DMS114 treated with DMSO at 0.1 percent for 48 hours (cell line): ENCODE measurements at regions not wholly inside any gene's neighbourhood (a gene's known extent, or its start where the extent isn't known, plus 50 kb on each side); places are given as distances from the start of the nearest gene placed in this dataset.
"Not testable (repeated sequence)": the region's sequence is repeated elsewhere in the genome, so short reads cannot be mapped to it uniquely, and the experiment has no call there.

Experiments used
- DNase-seq: peaks from one replicate; lab custom pipeline; 2025; ENCODE audit not compliant: unreplicated experiment; lab: John Stamatoyannopoulos, UW

DNA sequence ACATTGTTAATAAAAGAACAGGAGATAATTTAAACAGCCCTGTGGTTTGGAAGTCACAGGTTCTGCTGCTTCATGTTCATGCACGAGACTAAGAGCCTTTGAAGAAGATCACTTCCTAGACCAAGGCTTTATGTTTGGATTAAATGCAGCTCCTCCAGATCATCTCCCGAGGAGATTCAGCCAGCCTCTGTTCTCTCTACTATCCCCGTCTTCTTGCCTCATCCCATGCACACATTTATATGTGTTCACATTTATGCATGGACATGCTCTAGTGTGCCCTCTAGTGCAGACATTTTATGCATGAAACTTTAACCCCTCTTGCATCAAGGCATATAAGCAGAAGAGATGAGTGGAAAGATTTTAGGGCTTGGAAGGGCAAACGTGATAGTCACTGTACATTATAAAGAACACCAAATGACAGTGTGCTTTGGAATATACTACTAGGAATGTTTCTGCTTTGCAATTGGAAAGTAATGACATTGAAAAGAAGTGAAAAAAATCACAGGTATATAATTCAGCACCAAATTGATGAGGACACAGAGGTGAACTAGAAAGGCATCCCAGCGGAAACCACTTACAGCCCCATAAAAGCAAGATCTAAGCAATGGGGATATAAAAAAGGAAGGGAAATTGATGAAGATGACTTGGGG lies 271.5 kb upstream of the PLGLB2 start:
- not testable (repeated sequence) for DNase-seq

DNA sequence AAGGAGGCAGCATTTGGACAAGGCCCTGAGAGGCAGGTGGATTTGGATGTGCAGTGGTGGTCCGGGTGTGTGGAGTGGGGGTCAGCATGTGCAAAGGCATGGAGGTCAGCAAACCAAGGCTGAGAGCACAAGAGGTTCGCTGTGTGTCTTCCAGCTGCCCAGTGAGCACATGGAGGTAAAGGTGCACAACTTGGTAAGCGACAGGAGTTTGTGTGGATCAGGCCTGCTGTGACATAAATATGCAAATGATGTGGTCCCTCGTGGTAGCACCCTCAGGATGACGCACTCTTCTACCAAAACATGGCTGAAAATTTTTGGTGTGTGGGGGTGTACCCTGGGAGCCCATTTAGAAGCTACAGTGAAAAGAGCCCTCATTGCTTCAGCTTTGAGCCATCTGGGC lies 271.0 kb upstream of the PLGLB2 start:
- not testable (repeated sequence) for DNase-seq

DNA sequence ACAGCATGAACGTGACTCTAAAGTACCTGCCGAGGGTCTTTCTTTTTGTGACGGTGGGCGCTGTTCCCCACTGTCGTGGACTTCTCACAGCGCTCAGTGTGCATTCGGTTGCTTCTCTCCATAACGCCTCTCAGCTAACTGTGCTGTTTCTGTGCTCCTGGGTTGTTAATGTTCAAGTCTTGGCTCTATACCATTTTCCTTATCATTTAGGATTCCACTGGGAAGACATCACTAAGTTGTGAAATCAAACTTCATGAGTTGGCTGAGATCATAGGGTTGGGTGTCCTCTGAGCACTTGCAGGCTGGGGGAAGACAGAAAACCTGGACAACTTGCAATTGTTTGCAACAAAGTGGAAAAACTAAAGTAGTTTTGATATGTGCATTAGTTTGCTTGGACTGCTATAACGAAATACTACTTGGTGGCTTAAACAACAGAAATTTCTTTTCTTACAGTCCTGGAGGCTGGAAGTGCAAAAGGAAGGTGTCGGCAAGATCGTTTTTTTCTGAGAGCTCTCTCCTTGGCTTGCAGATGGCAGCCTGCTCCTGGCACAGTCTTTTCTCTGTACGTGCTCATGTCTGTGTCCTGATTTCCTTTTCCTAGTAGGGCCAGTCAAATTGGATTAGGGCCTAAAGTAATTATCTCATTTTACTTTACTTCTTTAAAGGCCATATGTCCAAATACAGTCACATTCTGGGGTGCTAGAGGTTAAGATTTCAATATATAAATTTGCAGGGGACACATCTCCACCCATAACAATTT lies 270.0 kb upstream of the PLGLB2 start:
- not testable (repeated sequence) for DNase-seq

DNA sequence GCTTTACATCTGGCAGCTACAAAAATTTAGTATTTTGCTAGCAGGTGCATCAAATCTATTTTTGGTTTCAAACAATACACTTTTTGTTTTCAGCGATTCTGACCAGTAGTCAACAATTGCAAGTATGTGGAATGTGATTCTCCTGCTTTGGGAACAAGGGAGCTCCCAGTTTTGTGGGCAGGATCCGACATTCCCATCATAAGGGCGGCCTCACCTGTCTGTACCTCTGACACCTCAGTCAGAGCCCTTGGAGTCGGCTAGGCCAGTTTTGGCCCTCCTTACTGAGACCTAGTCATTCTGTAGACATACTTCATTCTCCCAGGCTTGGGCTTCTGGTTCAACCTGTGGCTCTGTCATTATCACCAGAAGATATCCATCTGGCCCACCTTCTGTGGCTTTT lies 269.0 kb upstream of the PLGLB2 start:
- not testable (repeated sequence) for DNase-seq

DNA sequence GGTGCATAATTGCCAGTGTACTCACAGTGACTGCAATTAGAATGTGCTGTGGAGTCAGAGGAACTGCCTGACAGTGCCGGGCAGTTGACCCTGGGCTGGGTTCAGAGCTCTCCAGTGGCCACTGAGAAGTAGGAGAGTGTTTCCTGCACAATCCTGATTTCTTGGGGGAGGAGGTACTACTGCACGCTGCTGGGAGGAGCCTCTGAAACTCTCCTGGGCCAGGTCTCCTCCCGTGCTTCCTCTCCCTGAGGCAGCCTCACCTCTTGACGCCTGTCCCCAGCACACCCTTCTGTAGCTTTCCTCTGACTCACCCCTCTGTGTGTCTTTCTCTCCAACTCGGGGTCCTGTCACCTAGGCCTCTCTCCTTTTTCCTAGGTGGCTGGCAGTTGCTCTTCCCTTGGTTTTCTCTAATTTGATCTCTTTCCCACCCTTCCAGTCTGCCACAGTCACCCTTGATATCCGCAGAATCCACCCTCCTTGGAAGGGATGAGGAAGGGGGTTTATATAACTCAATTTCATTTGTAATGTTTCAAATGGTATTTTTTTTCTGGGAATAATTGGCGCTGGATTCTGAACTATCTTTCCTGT lies 264.7 kb upstream of the PLGLB2 start:
- DNase-seq, result not testable (repeated sequence)

DNA sequence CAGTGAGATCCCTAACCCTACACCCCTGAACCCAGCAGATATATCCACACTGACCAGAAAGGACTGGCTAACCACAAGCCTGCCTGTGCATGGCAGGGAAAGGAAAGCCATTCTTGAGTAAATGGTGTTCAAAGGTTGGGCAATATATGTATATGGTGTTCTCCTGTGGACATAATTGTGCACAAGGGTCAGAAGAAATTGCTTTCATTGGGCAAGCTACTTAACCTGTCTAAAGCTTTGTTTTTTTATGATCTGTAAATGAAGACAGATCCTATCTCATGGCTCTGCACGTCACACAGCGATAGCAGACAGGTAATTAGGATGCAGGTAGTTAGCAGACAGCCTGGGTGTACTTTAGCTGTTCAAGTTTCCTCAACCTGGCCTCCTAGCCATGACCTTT lies 263.5 kb upstream of the PLGLB2 start:
- DNase-seq, result not testable (repeated sequence)

DNA sequence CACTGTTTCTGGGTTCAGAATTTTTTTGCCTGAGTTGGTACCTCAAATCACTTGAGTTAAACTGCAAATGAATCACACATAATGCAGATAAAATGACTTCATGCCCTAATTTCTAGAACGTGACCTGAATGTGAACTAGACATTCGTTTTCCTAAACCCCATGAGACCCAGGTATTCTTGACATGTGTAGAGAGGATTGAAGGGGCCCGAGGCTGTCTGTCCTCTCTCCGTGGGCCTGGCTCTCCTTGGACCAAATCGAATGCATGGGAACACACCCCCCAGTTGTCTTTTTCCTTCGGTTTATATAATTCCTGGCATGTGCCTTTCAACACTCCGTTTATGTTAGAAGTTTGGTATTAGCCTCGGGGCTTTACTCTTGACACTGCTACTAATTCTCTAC lies 262.4 kb upstream of the PLGLB2 start:
- DNase-seq, result not testable (repeated sequence)

DNA sequence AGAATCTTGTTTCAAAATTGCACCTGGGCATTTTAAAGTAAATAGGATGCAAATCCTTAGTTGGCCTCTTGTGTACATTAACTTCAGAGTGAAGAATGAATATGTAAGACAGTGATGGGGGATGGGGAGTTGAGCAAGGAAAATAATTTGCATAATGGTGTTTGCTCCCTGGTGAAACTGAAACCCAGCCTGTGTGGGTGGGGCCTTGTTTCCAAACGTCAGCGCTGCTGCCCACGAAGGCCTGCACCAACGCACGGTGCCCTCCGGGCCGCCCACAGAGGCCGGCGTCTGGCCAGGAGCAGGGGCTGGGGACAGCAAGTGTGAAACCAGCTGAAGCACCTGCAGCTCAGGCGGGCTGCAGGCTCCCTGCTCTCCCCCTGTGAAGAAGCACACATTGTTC lies 262.0 kb upstream of the PLGLB2 start:
- not testable (repeated sequence) for DNase-seq

DNA sequence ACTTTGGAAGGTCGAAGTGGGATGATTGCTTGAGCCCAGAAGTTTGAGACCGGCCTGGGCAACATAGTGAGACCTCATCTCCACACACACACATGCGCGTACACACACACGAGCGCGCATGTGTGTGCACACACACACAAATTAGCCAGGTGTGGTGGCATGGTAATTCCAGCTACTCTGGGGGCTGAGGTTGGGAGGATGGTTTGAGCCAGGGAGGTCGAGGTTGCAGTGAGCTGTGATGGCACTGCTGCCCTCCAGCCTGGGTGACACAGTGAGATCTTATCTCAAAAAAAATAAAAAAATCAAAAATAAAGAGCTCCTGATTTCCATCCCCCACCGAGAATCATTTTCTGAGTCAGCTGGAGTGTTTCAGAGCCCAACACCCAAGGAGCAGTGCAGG lies 261.5 kb upstream of the PLGLB2 start:
- not testable (repeated sequence) for DNase-seq

DNA sequence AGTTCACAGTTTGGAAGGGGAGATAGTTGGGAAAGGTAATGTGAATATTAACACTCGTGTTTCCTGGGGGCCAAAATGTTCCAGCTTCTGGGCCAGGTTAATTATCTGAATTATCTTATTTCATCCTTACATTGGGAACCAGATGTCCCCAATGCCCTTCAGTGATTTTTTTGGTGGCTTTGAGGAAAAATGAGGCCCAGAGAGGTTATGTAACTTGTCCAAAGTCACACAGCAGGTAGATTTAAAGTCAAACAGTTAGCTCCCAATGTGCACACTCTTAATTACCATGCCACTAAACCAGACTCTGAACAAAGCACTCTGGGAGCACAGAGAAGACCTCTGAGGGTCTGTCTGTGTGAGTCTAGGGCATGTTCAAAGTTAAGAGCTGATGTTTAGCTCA lies 259.9 kb upstream of the PLGLB2 start:
- DNase-seq, result not testable (repeated sequence)

DNA sequence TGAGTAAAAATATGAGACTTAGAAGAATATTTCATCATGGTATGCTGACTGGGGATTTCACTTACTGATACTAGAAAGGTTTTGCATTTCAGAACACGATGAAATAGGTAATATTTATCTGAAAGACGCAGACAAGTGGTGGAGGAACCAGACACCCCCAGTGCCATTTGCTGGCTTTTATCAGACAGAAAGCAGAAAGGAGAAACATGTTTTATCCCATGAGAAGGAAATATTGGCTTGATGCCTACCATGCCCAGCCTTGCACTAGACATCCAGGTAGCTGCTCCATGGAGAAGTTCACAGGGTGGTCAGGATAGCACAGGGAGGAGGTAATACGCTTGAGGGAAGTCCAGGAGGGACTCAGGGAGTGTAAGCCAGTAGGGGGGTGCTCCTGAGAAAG lies 258.9 kb upstream of the PLGLB2 start:
- DNase-seq, result not testable (repeated sequence)

DNA sequence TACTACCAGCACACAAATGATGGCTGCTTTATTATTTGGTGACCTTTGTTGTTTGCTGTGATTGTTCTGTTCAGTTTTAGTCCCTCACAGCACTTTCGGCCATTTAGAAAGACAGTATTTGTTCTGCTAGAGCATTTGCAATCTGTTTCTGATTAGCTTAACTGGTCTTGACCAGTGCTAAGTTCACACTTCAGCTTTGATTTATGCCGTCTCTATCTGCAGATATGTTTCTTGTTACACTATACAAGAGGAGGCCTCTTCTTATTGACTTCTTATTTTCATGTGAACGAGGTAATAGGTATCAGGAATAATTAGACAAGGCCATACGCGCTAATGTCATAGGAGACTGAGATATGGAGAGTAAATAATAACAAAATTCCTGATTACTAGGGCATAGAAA lies 253.0 kb upstream of the PLGLB2 start:
- DNase-seq, result not testable (repeated sequence)

DNA sequence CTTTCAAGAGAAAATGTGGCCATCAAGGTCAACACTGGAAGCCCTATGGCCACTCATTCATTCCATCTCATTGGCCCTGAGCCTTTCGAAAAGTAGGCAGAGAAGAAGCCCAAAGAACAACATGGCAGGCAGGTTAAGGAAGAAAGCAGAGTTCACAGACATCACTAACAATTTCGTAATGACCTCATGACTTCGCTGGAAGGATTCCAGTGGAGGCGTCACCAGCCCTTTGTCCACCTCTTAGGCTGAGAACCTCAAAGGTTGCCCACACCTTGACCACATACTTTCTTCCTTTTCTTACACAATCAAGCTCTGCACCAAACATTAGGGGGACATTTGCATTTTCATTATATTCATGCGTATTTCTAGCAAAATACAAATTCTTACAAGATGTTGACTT lies 252.4 kb upstream of the PLGLB2 start:
- DNase-seq, result not testable (repeated sequence)

DNA sequence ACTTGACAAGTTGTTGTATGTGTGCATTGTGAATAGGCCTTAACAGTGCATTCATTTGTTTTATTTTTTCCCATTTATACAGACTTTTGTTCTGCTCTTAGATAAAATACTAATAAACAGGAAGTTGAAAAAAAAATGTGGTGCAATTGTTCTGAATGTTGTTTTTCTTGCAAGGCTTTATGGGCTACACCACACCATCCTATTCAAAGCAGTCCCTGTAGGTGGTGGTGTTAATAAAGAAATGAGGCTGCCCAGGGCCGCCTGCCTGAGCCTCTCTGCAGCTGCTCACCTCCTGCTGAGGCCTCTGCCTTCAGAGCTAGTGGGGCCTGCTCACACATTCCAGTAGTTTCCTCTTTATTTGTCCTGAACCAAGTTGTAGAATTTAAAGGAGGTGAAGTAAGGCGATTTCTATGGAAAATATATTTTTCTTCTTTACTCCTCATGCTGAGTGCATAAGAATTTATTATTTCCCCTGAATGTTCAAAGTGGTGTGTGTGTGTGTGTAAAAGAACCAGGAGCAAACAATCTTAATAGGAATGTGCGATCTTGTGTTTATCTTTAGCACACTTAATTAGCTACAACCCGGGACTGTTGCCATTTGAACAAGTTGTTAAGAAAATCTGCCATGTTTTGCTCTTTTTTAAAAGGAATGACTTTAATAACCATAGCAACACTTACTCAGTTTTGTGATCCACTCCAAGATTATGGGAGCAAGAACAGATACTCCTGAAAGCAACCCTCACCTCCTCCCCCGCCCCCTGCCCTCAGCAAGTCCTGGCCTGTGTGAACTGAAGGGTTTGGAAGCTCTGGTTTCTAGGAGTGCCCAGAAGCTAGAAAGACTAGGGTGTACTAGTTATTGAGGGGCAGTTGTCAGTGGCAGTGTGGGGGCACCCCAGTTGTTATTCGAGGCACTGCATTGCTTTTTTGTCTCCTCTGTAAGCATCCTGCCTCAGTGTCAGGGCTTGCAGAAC lies 251.6 kb upstream of the PLGLB2 start:
- not testable (repeated sequence) for DNase-seq

DNA sequence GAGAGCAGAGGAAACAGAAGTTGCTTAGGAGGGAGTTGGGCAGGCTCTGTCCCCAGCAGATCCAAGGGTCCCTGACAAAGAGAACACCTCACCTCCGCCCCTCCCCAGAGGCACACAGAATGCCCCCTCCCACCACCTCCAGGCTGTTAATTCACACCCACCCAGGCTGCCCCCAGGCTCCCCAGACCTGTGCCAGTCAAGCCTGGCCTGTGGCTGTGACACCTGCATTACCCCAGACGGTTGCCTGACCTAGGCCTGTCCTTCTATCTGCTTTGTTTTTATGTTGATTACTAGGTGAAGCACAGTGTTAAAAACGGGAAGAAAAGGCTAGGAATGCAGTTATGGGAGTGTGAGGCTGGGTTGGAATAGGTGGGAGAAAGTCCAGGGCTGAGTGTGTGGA lies 250.8 kb upstream of the PLGLB2 start:
- not testable (repeated sequence) for DNase-seq

DNA sequence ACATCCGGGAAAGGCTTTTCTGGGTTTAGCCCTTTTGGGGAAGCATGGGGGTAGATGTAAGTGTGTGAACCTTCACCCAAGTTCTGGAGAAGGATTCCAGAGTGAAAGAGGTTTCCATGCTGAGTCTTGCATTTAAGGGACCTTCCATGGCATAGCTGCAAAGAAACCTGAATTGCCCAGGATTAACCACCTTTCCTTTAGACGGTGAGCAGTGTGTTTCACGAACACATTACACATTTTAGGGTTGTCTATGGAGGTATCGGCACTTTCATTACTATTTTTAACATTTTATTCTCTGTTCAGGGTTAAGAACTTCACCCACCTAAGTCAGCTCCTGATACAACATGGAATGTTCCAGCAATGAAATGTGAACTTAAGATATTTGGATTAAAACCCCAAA lies 250.2 kb upstream of the PLGLB2 start:
- DNase-seq, result not testable (repeated sequence)

DNA sequence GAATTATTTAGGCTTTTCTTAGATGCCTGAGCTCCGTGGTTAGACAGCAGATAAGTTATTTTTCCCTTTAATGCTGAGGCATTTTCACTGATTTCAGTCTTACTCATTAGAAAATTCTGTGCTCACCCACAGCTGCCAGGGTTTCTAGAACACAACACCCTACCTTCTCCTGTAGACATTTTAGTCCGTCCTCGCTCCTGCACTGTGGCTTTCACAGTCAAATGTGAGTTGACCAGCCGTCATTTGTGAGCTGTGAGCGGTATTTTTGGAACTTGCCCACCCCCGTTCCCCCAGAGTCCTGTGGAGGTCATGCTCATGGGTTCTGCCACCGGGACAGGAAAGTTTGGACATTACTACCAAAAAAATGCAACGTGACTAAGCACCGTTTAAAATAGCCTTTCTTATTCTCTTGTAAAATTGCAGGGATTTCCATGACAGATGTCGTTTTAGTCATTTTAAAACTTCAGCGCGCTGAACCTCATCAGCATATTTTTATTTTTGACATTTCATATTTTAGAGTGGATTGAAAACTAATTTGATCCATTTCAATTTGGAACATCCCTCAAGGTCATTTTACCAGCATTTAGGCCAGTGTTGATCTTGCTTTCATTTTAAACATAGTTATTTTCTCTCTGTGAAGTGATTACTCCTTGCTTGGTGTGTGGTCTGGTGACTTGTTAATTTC lies 249.6 kb upstream of the PLGLB2 start:
- DNase-seq, result not testable (repeated sequence)

DNA sequence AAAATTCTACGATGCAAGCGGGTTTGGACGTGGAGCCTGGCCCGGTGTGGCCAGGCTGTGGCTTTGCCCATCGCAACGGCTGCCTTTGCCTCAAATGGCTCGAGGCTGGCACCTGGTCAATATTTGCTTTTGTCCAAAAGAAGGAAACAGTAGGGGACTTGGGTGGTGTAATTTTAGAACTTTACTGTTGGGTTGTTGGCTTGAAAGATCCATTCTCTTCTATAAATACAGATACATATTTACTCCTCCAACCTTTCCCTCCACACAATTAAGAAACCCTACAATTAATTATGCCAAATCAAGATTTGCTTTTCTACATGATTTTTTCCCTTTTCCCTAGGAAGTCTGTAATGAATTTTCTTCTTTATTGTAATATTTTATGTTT lies 249.0 kb upstream of the PLGLB2 start:
- not testable (repeated sequence) for DNase-seq

DNA sequence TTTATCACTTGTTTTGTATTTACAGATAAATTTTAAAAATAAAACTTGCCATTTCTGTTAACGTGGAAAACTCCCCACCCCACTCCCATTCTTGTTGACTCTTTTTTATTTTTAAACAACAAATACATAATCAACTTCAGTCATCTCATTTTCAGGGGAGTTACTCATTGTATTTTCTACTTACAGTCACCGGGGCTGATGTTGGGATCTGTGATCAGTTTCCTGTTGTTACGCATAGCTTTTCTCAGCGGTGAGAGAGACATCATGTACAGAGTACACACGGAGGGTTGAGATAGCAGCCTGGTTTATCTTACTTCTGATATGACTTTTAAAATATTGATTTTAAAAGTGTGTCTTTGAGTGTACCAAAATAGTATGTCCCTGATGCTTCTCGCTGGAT lies 248.0 kb upstream of the PLGLB2 start:
- DNase-seq, result not testable (repeated sequence)

DNA sequence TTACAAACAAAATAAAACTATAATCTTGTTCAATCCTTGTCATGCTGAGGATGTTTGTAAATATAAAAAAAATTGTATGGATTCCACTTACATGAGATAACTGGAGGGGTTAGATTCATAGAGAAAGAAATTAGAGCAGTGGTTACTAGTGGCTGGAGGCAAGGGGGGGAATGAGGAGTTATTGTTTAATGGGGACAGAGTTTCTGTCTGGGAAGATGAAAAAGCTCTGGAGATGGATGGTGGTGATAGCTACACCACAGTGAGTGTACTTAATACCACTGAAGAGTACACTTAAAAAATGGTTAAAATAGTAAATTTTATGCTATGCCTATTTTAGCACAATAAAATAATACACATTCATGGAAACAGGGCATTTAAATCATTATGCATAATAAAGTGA lies 247.5 kb upstream of the PLGLB2 start:
- DNase-seq, result not testable (repeated sequence)
